Mucosa of stomach (tissue), 1 donor: ENCODE measurements at regions not wholly inside any gene's neighbourhood (a gene's known extent, or its start where the extent isn't known, plus 50 kb on each side); places are given as distances from the start of the nearest gene placed in this dataset.

Experiments used
- H3K27me3 ChIP-seq: one replicate; pipeline ENCODE4 v1.7.0; 2013; ENCODE audit warnings: mild to moderate bottlenecking, low read length; ENCODE audit not compliant: control insufficient read depth, insufficient read depth
- H3K36me3 ChIP-seq: one replicate; pipeline ENCODE4 v1.7.0; 2013; ENCODE audit warnings: low read length; ENCODE audit not compliant: control insufficient read depth, insufficient read depth
- H3K4me1 ChIP-seq: one replicate; pipeline ENCODE4 v1.7.0; 2013; ENCODE audit warnings: mild to moderate bottlenecking, low read length; ENCODE audit not compliant: control insufficient read depth, insufficient read depth
- H3K4me3 ChIP-seq: one replicate; pipeline ENCODE4 v1.7.0; 2013; ENCODE audit warnings: low read length
- H3K9ac ChIP-seq: one replicate; pipeline ENCODE4 v1.7.0; 2013; ENCODE audit warnings: mild to moderate bottlenecking, low read length, moderate library complexity
- H3K9me3 ChIP-seq: one replicate; pipeline ENCODE4 v1.7.0; 2013; ENCODE audit warnings: mild to moderate bottlenecking, low read length, moderate library complexity; ENCODE audit not compliant: control insufficient read depth
- donor health status: Pancreatic carcinoma.

- H3K9ac ChIP-seq = no peak overlapping the region
- H3K4me3 ChIP-seq = no peak overlapping the region
- no peaks in the 10 kb centered on the region for H3K36me3 ChIP-seq
- no peaks in the 10 kb centered on the region for H3K27me3 ChIP-seq
- H3K4me1 ChIP-seq = no peaks in the 10 kb centered on the region
- H3K9me3 ChIP-seq = no peaks in the 10 kb centered on the region
Observed at GRCh38 chr9:28651050-28651722, 1077.9 kb upstream of the C9orf72 start.

- Histone ChIP-seq H3K27me3 (no peaks in the 10 kb centered on the region), H3K4me3 (no peak overlapping the region), H3K36me3 (no peaks in the 10 kb centered on the region), H3K9me3 (no peaks in the 10 kb centered on the region), H3K9ac (no peak overlapping the region), H3K4me1 (no peaks in the 10 kb centered on the region)
Observed at GRCh38 chr9:28653216-28653615, 1079.9 kb upstream of the C9orf72 start.

GRCh38 chr9:28656727-28657126, 1083.4 kb upstream of the C9orf72 start:
- no peaks in the 10 kb centered on the region for H3K9me3 ChIP-seq
- H3K27me3 ChIP-seq = no peaks in the 10 kb centered on the region
- H3K36me3 ChIP-seq = no peaks in the 10 kb centered on the region
- H3K9ac ChIP-seq = no peak overlapping the region
- no peaks in the 10 kb centered on the region for H3K4me1 ChIP-seq
- H3K4me3 ChIP-seq = no peak overlapping the region

GRCh38 chr9:28661853-28662252, 1088.6 kb upstream of the C9orf72 start:
- Histone ChIP-seq H3K9me3 (no peaks in the 10 kb centered on the region), H3K27me3 (no peaks in the 10 kb centered on the region), H3K36me3 (no peaks in the 10 kb centered on the region), H3K4me1 (no peaks in the 10 kb centered on the region), H3K9ac (no peak overlapping the region), H3K4me3 (no peak overlapping the region)

GRCh38 chr9:28662675-28663074, 1089.4 kb upstream of the C9orf72 start:
- Histone ChIP-seq H3K9me3 (no peaks in the 10 kb centered on the region), H3K4me3 (no peak overlapping the region), H3K4me1 (no peaks in the 10 kb centered on the region), H3K27me3 (no peaks in the 10 kb centered on the region), H3K9ac (no peak overlapping the region), H3K36me3 (no peaks in the 10 kb centered on the region)

GRCh38 chr9:28668158-28668557, 1094.9 kb upstream of the C9orf72 start:
- no peaks in the 10 kb centered on the region for H3K27me3 ChIP-seq
- H3K4me3 ChIP-seq = no peak overlapping the region
- H3K4me1 ChIP-seq = no peaks in the 10 kb centered on the region
- H3K9me3 ChIP-seq = no peaks in the 10 kb centered on the region
- no peaks in the 10 kb centered on the region for H3K36me3 ChIP-seq
- H3K9ac ChIP-seq = no peak overlapping the region

GRCh38 chr9:28671000-28671399, 1097.7 kb upstream of the C9orf72 start:
- Histone ChIP-seq H3K9me3 (no peaks in the 10 kb centered on the region), H3K36me3 (no peaks in the 10 kb centered on the region), H3K4me1 (no peaks in the 10 kb centered on the region), H3K4me3 (no peak overlapping the region), H3K9ac (no peak overlapping the region), H3K27me3 (no peaks in the 10 kb centered on the region)

- Histone ChIP-seq H3K4me3 (no peak overlapping the region), H3K9me3 (no peaks in the 10 kb centered on the region), H3K27me3 (no peaks in the 10 kb centered on the region), H3K9ac (no peak overlapping the region), H3K4me1 (no peaks in the 10 kb centered on the region), H3K36me3 (no peaks in the 10 kb centered on the region)
Observed at GRCh38 chr9:28678097-28678496, 1104.8 kb upstream of the C9orf72 start.

GRCh38 chr9:28688172-28688571, 1114.9 kb upstream of the C9orf72 start:
- Histone ChIP-seq H3K4me1 (no peaks in the 10 kb centered on the region), H3K27me3 (no peaks in the 10 kb centered on the region), H3K9ac (no peak overlapping the region), H3K9me3 (no peaks in the 10 kb centered on the region), H3K36me3 (no peaks in the 10 kb centered on the region), H3K4me3 (no peak overlapping the region)

- Histone ChIP-seq H3K4me3 (no peak overlapping the region), H3K27me3 (no peaks in the 10 kb centered on the region), H3K4me1 (no peaks in the 10 kb centered on the region), H3K36me3 (no peaks in the 10 kb centered on the region), H3K9ac (no peak overlapping the region), H3K9me3 (no peaks in the 10 kb centered on the region)
Observed at GRCh38 chr9:28692012-28692411, 1118.7 kb upstream of the C9orf72 start.

GRCh38 chr9:28696960-28697359, 1123.7 kb upstream of the C9orf72 start:
- H3K4me1 ChIP-seq = no peaks in the 10 kb centered on the region
- no peaks in the 10 kb centered on the region for H3K36me3 ChIP-seq

GRCh38 chr9:28699632-28700031, 1126.4 kb upstream of the C9orf72 start:
- H3K27me3 ChIP-seq = no peaks in the 10 kb centered on the region
- no peaks in the 10 kb centered on the region for H3K9me3 ChIP-seq
- H3K4me1 ChIP-seq = no peaks in the 10 kb centered on the region
- H3K36me3 ChIP-seq = no peaks in the 10 kb centered on the region
- H3K9ac ChIP-seq = no peak overlapping the region
- no peak overlapping the region for H3K4me3 ChIP-seq

More at GRCh38 chr9:28696960-28697359, 1123.7 kb upstream of the C9orf72 start:
- Histone ChIP-seq H3K4me3 (no peak overlapping the region), H3K9ac (no peak overlapping the region), H3K9me3 (no peaks in the 10 kb centered on the region), H3K27me3 (no peaks in the 10 kb centered on the region)

GRCh38 chr9:28707616-28708015, 1134.3 kb upstream of the C9orf72 start:
- Histone ChIP-seq H3K4me1 (no peaks in the 10 kb centered on the region), H3K9ac (no peak overlapping the region), H3K4me3 (no peak overlapping the region), H3K36me3 (no peaks in the 10 kb centered on the region), H3K27me3 (no peaks in the 10 kb centered on the region), H3K9me3 (no peaks in the 10 kb centered on the region)
